ENCODE measurements at regions not wholly inside any gene's neighbourhood (a gene's known extent, or its start where the extent isn't known, plus 50 kb on each side); places are given as distances from the start of the nearest gene placed in this dataset.

DNA sequence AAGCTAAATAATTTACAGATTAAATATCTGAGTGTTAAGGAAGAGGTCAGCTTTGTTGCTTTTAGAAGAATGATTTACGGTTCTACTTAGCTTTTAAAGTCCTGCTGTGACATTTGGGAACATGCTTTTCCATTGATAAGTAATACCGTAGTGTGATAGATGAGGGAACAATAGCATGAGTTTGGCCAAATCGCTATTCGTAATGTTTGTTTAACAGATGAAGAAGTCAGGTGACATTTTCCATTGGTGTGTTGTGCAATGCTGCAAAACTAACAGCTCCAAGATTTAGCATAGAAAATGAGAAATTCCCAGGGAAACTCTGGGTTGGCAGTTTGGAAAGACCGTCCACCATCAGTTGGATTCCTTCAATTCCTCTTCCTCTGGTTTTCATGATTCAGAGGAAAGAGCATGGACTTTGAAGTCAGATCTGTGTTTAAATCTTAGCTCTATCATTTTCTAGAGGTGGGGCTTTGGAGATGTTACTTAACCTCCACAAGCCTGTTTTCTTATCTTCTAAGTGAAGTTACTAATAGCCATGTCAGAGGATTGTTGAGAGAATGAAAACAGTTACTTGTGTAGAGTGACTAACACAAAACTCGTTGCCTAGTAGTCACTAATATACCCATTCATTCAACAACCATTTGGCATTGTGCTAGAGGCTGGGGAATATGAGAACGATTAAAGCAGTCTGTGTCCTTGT is 140.4 kb upstream of the BMPER start:
- no peak for TF ChIP-seq MAX (IDR thresholded peaks at IDR 0.05; ENCODE audit: low read depth, low read length)
- no peak for TF ChIP-seq POLR2A (IDR thresholded peaks at IDR 0.05; ENCODE audit: extremely low read depth, insufficient read length)
- no peak for TF ChIP-seq MYC (IDR thresholded peaks at IDR 0.05; ENCODE audit: low read depth, low read length)
- no peak for TF ChIP-seq CTCF (IDR thresholded peaks at IDR 0.05; ENCODE audit: low read depth, low read length)
- no peak overlapping the region for H3K4me3 ChIP-seq (ENCODE audit: low read depth, low read length)
- DNase-seq (ENCODE audit: low read depth): no peak

GRCh38 chr7:33766405-33766804 is 138.9 kb upstream of the BMPER start:
- TF ChIP-seq MYC (IDR thresholded peaks at IDR 0.05; ENCODE audit: low read depth, low read length): no peak
- TF ChIP-seq MAX (IDR thresholded peaks at IDR 0.05; ENCODE audit: low read depth, low read length): no peak
- no peak for TF ChIP-seq POLR2A (IDR thresholded peaks at IDR 0.05; ENCODE audit: extremely low read depth, insufficient read length)
- no peak for TF ChIP-seq CTCF (IDR thresholded peaks at IDR 0.05; ENCODE audit: low read depth, low read length)
- H3K4me3 ChIP-seq (ENCODE audit: low read depth, low read length): no peak overlapping the region
- no peak for DNase-seq (ENCODE audit: low read depth)

DNA sequence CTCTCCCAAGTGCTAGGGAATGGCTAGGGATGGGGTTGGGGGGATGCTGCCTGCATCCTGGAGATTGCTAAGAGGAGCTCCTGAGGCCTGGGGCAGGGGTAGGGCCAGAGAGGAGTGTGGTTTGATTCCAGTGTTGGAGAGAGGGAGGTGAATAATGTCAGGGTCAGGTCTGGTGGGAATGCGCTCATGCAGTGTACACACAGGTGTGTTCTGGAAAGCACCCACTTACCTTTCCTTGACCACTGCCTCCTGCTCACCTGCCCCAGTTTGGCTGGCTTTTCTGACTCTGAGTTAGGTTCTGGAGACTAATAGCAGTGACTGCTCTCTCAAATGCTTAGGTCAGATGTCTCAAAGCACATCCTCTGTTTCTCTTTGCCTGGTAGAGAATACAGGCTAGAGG is 135.4 kb upstream of the BMPER start:
- TF ChIP-seq CTCF (IDR thresholded peaks at IDR 0.05; ENCODE audit: low read depth, low read length): no peak
- TF ChIP-seq POLR2A (IDR thresholded peaks at IDR 0.05; ENCODE audit: extremely low read depth, insufficient read length): no peak
- TF ChIP-seq MYC (IDR thresholded peaks at IDR 0.05; ENCODE audit: low read depth, low read length): no peak
- no peak for TF ChIP-seq MAX (IDR thresholded peaks at IDR 0.05; ENCODE audit: low read depth, low read length)
- no peak for DNase-seq (ENCODE audit: low read depth)
- H3K4me3 ChIP-seq (ENCODE audit: low read depth, low read length): no peak overlapping the region

- DNase-seq (ENCODE audit: low read depth): no peak
- no peak overlapping the region for H3K4me3 ChIP-seq (ENCODE audit: low read depth, low read length)
- no peak for TF ChIP-seq MYC (IDR thresholded peaks at IDR 0.05; ENCODE audit: low read depth, low read length)
- TF ChIP-seq CTCF (IDR thresholded peaks at IDR 0.05; ENCODE audit: low read depth, low read length): no peak
- no peak for TF ChIP-seq POLR2A (IDR thresholded peaks at IDR 0.05; ENCODE audit: extremely low read depth, insufficient read length)
- no peak for TF ChIP-seq MAX (IDR thresholded peaks at IDR 0.05; ENCODE audit: low read depth, low read length)
Observed at GRCh38 chr7:33770576-33770975, 134.8 kb upstream of the BMPER start.

DNA sequence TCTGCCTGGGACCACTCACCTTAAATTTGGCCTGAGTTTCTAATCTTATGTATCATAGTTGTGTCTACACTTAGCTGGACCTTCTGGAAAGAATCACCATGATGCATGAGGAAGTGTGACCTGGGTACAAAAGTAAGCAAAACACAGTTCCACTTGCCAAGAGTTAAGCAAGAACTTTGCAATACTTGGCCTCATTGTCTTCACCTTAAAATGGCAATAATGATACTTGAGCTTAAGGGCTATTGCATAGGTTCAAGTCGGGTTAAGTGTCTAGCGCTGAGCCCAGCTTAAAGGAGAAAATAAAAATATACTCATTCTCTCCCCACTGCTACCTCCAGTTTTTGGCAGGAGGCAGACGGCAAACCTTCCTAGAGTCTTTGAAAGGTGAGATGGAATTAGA is 133.9 kb upstream of the BMPER start:
- TF ChIP-seq MYC (IDR thresholded peaks at IDR 0.05; ENCODE audit: low read depth, low read length) (no peak), MAX (IDR thresholded peaks at IDR 0.05; ENCODE audit: low read depth, low read length) (no peak), POLR2A (IDR thresholded peaks at IDR 0.05; ENCODE audit: extremely low read depth, insufficient read length) (no peak), CTCF (IDR thresholded peaks at IDR 0.05; ENCODE audit: low read depth, low read length) (no peak)
- DNase-seq (ENCODE audit: low read depth): no peak
- no peak overlapping the region for H3K4me3 ChIP-seq (ENCODE audit: low read depth, low read length)

Measured in NB4 (cell line).